Neural progenitor cell (in vitro differentiated cells): ENCODE measurements at regions not wholly inside any gene's neighbourhood (a gene's known extent, or its start where the extent isn't known, plus 50 kb on each side); places are given as distances from the start of the nearest gene placed in this dataset.

Source experiments
- DNase-seq: peaks from one replicate; pipeline ENCODE4 v3.0.0-alpha.2; 2016; ENCODE audit warnings: low spot score
- H2AFZ ChIP-seq: fragments of 200-600 bp; sonication (generic); replicated peaks from 2 replicates; pipeline ENCODE4 v1.6.1; 2016; ENCODE audit warnings: antibody characterized with exemption
- H3F3A ChIP-seq: fragments of 200-600 bp; sonication (generic); 2 replicates; pipeline ENCODE4 v1.6.1; 2016; ENCODE audit warnings: antibody characterized with exemption, low read depth
- H3K27ac ChIP-seq: fragments of 200-600 bp; sonication (generic); 2 replicates; pipeline ENCODE4 v1.5.1; 2016; ENCODE audit warnings: mild to moderate bottlenecking
- H3K27me3 ChIP-seq: fragments of 200-600 bp; sonication (generic); 2 replicates; pipeline ENCODE4 v1.6.1; 2016; ENCODE audit warnings: mild to moderate bottlenecking, moderate library complexity
- H3K36me3 ChIP-seq: fragments of 200-600 bp; sonication (generic); 2 replicates; pipeline ENCODE4 v1.5.1; 2016
- H3K4me1 ChIP-seq: fragments of 200-600 bp; sonication (generic); 2 replicates; pipeline ENCODE4 v1.6.1; 2016; ENCODE audit warnings: mixed run types
- H3K4me2 ChIP-seq: fragments of 200-600 bp; sonication (generic); 2 replicates; pipeline ENCODE4 v1.6.1; 2016
- H3K4me3 ChIP-seq: fragments of 200-600 bp; sonication (generic); 2 replicates; pipeline ENCODE4 v1.5.1; 2016
- H3K79me2 ChIP-seq: fragments of 200-600 bp; sonication (generic); 2 replicates; pipeline ENCODE4 v1.6.1; 2016; ENCODE audit warnings: low read depth
- H3K9ac ChIP-seq: fragments of 200-600 bp; sonication (generic); 2 replicates; pipeline ENCODE4 v1.6.1; 2016
- H3K9me3 ChIP-seq: fragments of 200-600 bp; sonication (generic); 2 replicates; pipeline ENCODE4 v1.5.1; 2016; ENCODE audit warnings: low read depth
- H4K20me1 ChIP-seq: fragments of 200-600 bp; sonication (generic); 2 replicates; pipeline ENCODE4 v1.6.1; 2016; ENCODE audit warnings: low read depth
- H3K27ac Mint-ChIP-seq: 3 replicates; pipeline ENCODE4 v1.8.0; 2021; ENCODE audit warnings: mixed read lengths
- H3K27me3 Mint-ChIP-seq: 2 replicates; pipeline ENCODE4 v1.8.0; 2022; ENCODE audit warnings: low read depth, mild to moderate bottlenecking, inconsistent platforms, moderate library complexity, mixed read lengths; ENCODE audit not compliant: insufficient read depth
- H3K36me3 Mint-ChIP-seq: 3 replicates; pipeline ENCODE4 v1.8.0; 2021; ENCODE audit warnings: mixed read lengths
- H3K4me1 Mint-ChIP-seq: 3 replicates; pipeline ENCODE4 v1.8.0; 2021; ENCODE audit warnings: mixed read lengths
- H3K4me3 Mint-ChIP-seq: 3 replicates; pipeline ENCODE4 v1.8.0; 2021; ENCODE audit warnings: mild to moderate bottlenecking, moderate library complexity, mixed read lengths
- H3K9me3 Mint-ChIP-seq: 3 replicates; pipeline ENCODE4 v1.8.0; 2020; ENCODE audit warnings: mixed read lengths
- EZH2 ChIP-seq: fragments of 200-600 bp; sonication (generic); IDR thresholded peaks from 2 replicates; pipeline ENCODE4 v1.6.1; 2017; ENCODE audit warnings: antibody characterized with exemption, mild to moderate bottlenecking, moderate library complexity
- EZH2phosphoT487 ChIP-seq: fragments of 200-600 bp; sonication (generic); IDR thresholded peaks from 2 replicates; pipeline ENCODE4 v1.6.1; 2017; ENCODE audit warnings: antibody characterized with exemption
- TF ChIP-seq, protein P1 (sequence below): fragments of 200-600 bp; sonication (generic); IDR thresholded peaks from 2 replicates; pipeline ENCODE4 v1.5.1; 2017; ENCODE audit warnings: antibody characterized with exemption, mild to moderate bottlenecking

DNA sequence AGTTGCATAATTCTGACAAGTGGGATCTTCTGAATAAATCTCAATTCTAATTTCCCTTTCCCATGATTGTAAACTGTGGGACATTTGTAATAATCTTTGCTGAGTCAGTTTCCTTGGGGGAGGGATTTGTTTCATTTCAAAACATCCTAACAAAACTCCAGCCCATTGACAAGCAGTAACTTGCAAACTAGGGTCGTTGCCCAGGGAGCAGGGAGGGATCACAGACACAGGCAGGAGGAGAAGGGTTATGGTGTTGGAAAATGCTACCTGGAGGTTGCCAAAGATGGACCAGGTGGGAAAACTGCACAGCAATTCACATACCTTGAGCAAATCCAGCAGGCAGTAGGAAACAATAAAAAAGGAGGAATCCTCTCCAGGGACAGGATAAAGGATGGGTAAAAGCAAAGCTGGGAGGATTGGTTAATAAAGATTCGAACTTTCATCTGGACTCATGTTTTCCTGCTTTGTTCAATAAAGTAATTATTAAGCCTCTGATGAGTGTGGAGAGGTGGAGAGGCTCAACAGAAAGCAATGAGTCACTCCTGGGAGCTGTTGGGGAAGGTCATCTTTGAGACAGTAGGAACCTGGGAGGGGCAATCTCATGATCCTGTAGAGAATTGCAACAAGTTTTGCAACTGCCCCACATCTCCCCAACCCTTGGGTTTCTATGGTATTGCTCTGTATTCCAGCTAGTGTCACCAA lies 87.3 kb upstream of the AKIRIN2 start:
- Histone ChIP-seq H3K4me3 (no peak overlapping the region), H3K36me3 (no peaks in the 10 kb centered on the region), H3K79me2 (no peaks in the 10 kb centered on the region), H3K27me3 (no peaks in the 10 kb centered on the region), H3F3A (no peaks in the 10 kb centered on the region), H3K9me3 (no peaks in the 10 kb centered on the region), H3K4me1 (peaks cover 17% of the 10 kb centered on the region), H2AFZ (peak overlapping the region; percentile 32), H3K27ac (no peak overlapping the region), H3K4me2 (no peak overlapping the region), H3K9ac (no peak overlapping the region), H4K20me1 (no peaks in the 10 kb centered on the region)
- H3K27me3 Mint-ChIP-seq = no peaks in the 10 kb centered on the region
- DNase-seq = no peak
- H3K36me3 Mint-ChIP-seq = no peaks in the 10 kb centered on the region
- H3K27ac Mint-ChIP-seq = peak overlapping the region; percentile 20
- TF ChIP-seq EZH2 (no peak), EZH2phosphoT487 (no peak)
- TF ChIP-seq, protein P1, sequence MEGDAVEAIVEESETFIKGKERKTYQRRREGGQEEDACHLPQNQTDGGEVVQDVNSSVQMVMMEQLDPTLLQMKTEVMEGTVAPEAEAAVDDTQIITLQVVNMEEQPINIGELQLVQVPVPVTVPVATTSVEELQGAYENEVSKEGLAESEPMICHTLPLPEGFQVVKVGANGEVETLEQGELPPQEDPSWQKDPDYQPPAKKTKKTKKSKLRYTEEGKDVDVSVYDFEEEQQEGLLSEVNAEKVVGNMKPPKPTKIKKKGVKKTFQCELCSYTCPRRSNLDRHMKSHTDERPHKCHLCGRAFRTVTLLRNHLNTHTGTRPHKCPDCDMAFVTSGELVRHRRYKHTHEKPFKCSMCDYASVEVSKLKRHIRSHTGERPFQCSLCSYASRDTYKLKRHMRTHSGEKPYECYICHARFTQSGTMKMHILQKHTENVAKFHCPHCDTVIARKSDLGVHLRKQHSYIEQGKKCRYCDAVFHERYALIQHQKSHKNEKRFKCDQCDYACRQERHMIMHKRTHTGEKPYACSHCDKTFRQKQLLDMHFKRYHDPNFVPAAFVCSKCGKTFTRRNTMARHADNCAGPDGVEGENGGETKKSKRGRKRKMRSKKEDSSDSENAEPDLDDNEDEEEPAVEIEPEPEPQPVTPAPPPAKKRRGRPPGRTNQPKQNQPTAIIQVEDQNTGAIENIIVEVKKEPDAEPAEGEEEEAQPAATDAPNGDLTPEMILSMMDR = no peak
- no peak overlapping the region for H3K4me3 Mint-ChIP-seq
- peaks cover 23% of the 10 kb centered on the region for H3K4me1 Mint-ChIP-seq
- H3K9me3 Mint-ChIP-seq = peaks cover 5% of the 10 kb centered on the region

DNA sequence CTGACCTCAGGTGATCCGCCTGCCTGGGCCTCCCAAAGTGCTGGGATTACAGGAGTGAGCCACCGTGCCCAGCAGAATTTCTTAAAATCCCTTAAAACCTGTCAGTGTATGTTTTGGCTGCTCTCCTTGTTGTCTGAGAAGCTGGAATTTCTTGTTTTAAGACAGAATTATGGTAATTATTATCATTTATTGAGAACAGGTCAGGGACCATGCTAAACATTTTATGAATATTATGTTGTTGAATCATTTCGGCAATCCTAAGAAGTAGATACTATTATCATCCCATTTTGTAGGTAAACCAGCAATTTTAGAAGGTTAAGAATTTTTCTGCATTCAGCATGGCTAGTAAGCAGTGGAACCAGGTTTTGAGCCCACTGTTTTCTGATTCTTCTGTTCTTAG lies 86.1 kb upstream of the AKIRIN2 start:
- no peak overlapping the region for H3K27ac Mint-ChIP-seq
- peaks cover 5% of the 10 kb centered on the region for H3K9me3 Mint-ChIP-seq
- no peak overlapping the region for H3K4me3 Mint-ChIP-seq
- Histone ChIP-seq H2AFZ (no peak overlapping the region), H3K4me2 (no peak overlapping the region), H3K79me2 (no peaks in the 10 kb centered on the region), H3F3A (no peaks in the 10 kb centered on the region), H3K36me3 (no peaks in the 10 kb centered on the region), H3K9me3 (no peaks in the 10 kb centered on the region), H3K27ac (no peak overlapping the region), H4K20me1 (no peaks in the 10 kb centered on the region), H3K4me1 (peaks cover 17% of the 10 kb centered on the region), H3K4me3 (no peak overlapping the region), H3K9ac (no peak overlapping the region), H3K27me3 (no peaks in the 10 kb centered on the region)
- H3K4me1 Mint-ChIP-seq = peaks cover 24% of the 10 kb centered on the region
- TF ChIP-seq, protein P1 = no peak
- TF ChIP-seq EZH2 = no peak
- no peak for TF ChIP-seq EZH2phosphoT487
- no peaks in the 10 kb centered on the region for H3K36me3 Mint-ChIP-seq
- no peak for DNase-seq
- no peaks in the 10 kb centered on the region for H3K27me3 Mint-ChIP-seq

DNA sequence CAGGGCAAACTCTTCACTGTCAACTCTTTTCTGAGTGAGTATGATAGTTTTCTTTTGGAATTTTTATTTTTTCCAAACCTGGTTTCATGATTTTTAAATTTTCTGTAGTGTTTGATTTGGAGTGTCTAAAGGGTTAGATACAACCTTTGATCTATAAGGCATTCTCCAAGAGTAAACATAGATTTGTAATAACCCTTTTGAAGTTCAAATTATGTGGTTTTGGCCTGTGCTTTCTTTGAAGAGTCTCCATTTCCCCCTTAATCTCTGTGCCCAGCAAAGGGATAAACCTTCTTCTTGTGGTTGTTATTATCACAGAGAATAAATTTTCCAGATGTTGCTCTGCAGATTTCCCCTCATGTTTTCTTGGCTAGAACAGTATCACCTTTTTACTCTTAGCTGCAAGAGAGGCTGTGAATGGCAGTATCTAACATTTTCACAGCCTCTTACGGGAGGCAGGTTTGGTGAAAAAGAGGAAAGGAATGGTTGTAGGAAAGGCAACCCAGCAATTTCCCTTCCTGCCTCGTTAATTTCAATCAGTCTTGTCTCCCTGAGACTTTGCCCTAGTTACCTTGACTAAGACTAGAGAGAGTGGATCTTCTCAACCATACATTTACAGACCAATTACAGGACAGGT lies 83.3 kb upstream of the AKIRIN2 start:
- DNase-seq = no peak
- Mint-ChIP-seq H3K4me3 (no peak overlapping the region), H3K27ac (no peak overlapping the region), H3K36me3 (no peaks in the 10 kb centered on the region), H3K9me3 (peaks cover 5% of the 10 kb centered on the region), H3K27me3 (peaks cover 2% of the 10 kb centered on the region), H3K4me1 (peaks cover 26% of the 10 kb centered on the region)
- Histone ChIP-seq H3K4me3 (no peak overlapping the region), H3K4me2 (no peak overlapping the region), H4K20me1 (no peaks in the 10 kb centered on the region), H3K36me3 (no peaks in the 10 kb centered on the region), H3F3A (no peaks in the 10 kb centered on the region), H3K27me3 (no peaks in the 10 kb centered on the region), H3K27ac (no peak overlapping the region), H3K9me3 (no peaks in the 10 kb centered on the region), H3K79me2 (no peaks in the 10 kb centered on the region), H3K9ac (no peak overlapping the region), H3K4me1 (peaks cover 17% of the 10 kb centered on the region), H2AFZ (no peak overlapping the region)
- no peak for TF ChIP-seq EZH2
- no peak for TF ChIP-seq EZH2phosphoT487
- TF ChIP-seq, protein P1 = no peak
